GM19240 (cell line): ENCODE measurements at regions not wholly inside any gene's neighbourhood (a gene's known extent, or its start where the extent isn't known, plus 50 kb on each side); places are given as distances from the start of the nearest gene placed in this dataset.

Experiments used
- DNase-seq: peaks from one replicate; pipeline ENCODE4 v3.0.0; 2011; ENCODE audit warnings: low spot score; ENCODE audit not compliant: insufficient read length

GRCh38 chr11:112355726-112356125 lies 95.1 kb upstream of the PLET1 start:
- no peak for DNase-seq

DNA sequence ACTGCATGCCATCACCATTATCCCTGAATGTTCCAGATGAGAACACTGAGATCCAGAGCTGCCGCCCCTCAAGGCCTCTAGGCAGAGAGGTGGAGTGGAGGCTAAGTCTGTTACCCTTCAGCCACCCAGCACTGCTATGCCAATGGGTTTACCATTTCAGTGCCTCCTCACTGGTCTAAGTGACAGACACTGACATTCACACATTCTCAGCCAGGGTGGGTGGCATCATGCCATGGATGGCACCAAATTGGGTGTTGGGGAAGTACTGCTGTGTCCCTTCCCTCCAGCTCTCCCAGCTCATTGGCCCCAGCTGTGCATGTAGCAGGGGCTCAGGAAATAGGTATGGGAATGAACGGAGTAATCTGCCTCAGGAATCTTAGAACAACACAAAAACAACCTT lies 96.8 kb upstream of the PLET1 start:
- no peak for DNase-seq

- DNase-seq = no peak
These were observed 100.7 kb upstream of the PLET1 start for GRCh38 chr11:112361396-112361795.

DNA sequence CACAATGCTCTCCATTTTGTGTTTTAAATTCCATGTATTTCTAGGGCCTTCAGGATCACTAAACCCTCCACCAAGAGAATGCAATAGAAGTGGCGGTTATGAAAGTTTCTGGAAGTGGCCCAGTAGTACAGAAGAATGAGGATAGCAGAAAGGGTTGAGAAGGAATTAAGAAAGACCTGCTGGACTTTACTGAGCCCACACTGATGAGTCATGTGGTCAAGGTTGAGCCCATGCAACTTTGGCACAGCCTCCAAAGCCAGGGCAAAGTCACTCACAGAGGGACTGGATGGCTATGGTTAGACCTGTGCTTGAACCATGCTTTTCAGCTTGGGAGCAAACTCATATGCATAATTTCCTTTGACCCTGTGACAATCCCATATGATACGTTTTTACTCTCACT lies 102.9 kb upstream of the PLET1 start:
- DNase-seq = no peak

- no peak for DNase-seq
These were observed 104.4 kb upstream of the PLET1 start for GRCh38 chr11:112364962-112365481.

DNA sequence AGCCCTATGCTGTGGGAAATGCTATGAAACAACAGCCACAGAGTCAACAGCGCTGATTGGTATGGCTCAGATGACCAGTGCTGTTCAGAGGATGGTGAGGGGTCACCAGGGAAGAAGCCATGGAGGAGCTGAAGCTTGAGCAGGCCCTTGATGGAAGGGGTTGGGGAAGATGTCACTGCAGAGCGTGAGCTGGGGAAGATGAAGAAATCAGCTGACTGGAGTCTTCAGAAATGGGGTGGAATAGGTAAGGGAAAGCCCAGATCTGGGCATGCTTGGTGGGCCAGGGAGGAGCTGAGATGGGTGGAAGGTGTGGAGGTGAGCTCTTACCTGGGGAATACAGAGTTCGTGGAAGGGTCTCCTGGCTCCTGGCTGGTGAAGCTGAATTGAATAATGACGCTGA lies 105.4 kb upstream of the PLET1 start:
- no peak for DNase-seq

DNA sequence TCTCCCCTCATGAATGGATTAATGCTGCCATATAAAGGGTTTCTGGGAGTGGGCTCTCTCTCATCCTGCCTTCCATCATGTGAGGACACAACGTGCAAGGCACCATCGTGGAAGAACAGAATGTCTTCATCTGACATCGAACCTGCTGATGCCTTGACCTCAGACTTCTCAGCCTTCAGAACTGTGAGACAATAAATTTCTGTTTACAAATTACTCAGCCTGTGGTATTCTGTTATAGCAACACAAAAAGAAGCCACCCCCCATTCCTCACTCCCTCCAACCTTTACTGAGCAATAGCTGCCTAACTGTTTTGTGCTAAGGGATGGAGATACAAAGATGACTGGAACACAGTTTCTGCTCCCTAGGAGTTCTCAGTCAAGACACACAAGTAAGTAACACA lies 106.1 kb upstream of the PLET1 start:
- no peak for DNase-seq

GRCh38 chr11:112367461-112367860 lies 106.8 kb upstream of the PLET1 start:
- no peak for DNase-seq

DNA sequence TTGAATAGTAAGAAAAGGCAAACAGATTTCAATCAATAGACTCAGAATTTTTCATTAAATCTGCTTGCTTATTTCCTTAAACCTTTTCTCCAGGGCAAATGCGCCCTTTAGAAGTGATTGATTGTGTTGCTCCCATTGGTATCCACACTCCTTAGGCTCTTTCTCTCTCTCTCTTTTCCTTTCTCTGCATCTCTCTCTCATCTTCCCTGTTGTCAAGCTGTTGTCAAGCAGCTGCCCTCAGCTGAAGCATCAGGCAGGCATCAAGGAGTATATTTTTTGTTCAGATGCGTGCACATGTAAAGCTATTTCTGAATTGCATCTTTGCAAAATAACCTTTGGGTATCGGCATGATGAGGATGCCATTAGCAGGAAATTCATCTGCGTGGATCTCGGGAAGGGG lies 107.2 kb upstream of the PLET1 start:
- no peak for DNase-seq

DNA sequence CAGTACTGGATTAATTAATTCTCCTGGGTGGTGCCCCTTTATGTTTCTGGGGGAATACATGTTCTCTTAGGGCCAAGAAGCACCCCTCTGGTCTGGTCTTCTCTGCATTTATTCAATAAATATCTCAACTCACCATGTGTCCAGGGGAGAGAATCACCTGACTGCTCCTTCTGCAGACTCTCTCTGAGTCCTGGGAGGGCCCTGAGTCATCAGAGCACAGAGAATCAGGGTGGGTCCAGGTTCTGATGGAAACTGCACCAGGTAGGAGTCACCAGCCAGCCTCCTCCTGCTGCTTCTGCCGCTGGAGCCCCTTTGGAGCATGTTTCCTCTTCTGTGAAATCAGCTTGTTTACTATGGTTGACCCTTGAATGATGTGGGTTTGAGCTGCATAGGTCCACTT lies 107.7 kb upstream of the PLET1 start:
- DNase-seq = no peak

GRCh38 chr11:112369374-112369773 lies 108.7 kb upstream of the PLET1 start:
- no peak for DNase-seq

- DNase-seq = no peak
These were observed 109.3 kb upstream of the PLET1 start for GRCh38 chr11:112369916-112370315.

GRCh38 chr11:112374486-112375140 lies 114.0 kb upstream of the PLET1 start:
- no peak for DNase-seq

- no peak for DNase-seq
These were observed 117.3 kb upstream of the PLET1 start for GRCh38 chr11:112377946-112378345.

DNA sequence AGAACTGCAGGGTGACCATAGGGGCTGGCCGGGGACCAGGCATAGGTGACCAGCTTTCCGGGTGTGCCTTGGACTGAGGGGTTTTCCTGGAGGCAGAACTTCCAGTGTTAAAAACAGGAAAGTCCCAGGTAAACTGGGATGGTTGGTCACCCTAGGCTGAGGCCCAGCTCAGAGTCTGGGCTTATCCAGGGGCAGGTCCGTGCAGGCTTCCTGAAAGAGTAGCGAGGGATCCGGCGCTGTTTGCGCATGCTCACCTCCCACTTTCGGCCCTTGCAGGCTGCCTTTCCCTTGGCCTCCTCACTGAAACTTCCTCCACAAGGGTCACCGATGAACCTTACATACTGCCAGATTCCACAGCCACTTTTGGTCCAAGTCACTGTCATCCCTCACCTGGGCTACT lies 119.8 kb upstream of the PLET1 start:
- DNase-seq = no peak

DNA sequence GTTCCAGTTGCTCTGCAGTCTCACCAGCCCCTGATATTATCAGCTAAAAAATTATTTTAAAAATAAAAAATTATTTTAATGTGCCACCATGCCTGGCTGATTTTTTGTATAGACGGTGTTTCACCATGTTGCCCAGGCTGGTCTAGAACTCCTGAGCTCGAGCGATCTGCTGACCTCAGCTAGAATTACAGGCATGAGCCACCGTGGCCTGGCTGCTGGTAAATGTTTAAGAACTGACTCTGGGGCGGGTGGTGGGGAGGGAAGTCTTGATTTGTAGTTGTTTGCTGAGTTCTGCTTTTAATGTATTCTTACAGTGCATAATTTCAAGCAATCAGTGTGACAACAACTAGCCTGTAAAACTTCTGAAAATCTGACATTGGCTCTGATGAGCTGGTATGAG lies 120.9 kb upstream of the PLET1 start:
- no peak for DNase-seq

DNA sequence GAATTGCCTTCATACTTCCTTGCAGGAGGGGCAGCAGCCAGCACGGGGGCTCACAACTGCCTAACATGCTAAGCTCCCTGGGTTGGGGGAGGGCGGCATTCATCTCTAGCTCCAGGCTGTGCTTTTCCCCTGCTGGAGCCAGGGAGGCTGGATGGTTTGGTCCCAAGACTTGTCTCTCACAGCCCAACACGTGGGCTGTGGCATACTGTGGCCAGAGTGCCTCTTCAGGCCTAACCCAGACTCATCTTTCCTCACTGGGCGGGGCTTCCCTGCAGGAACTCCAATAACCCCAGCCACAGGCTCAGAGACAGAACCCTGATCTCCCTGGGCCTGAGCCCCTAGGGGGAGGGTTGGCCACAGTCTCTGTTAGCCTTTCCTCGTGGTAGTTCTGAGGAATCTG lies 121.9 kb upstream of the PLET1 start:
- DNase-seq = no peak

GRCh38 chr11:112388496-112388895 lies 127.8 kb upstream of the PLET1 start:
- no peak for DNase-seq

DNA sequence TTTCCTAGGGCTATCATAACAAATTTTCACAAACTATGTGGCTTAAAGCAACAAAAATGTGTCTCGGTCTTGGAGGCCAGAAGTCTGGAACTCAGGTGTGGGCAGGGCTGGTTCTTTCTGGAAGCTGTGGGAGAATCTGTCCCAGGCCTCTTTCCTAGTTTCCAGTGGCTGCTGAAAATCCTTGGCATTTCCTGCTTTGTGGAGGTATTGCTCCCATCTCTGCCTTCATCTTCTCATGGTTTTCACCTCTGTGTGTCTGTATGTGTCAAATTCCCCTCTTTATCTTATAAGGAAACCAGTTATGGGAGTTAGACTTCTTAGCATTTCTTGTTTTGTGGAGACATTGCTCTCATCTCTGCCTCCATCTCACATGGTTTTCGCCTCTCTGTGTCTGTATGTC lies 130.4 kb upstream of the PLET1 start:
- no peak for DNase-seq

DNA sequence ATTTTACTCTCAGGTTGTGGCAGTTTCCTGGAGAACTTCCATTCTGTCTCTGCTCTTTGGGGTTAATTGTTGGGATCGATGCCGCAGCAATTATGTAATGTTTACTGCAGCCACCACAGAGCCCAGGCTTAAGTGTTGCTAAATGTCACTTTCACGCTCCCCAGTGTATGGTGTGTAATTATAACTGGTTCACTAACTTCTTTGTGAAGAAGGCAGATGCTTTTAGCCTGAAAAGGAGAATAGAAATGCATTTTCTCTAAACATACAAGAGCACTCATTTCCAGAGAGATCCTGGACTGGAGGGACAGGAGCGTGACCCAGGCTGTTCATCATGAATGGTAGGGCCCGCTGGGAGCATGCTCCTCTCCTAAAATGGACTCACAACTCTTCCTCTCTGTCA lies 132.2 kb upstream of the PLET1 start:
- no peak for DNase-seq

GRCh38 chr11:112394304-112394703 lies 133.6 kb upstream of the PLET1 start:
- DNase-seq = no peak

GRCh38 chr11:112396076-112396475 lies 135.4 kb upstream of the PLET1 start:
- no peak for DNase-seq

DNA sequence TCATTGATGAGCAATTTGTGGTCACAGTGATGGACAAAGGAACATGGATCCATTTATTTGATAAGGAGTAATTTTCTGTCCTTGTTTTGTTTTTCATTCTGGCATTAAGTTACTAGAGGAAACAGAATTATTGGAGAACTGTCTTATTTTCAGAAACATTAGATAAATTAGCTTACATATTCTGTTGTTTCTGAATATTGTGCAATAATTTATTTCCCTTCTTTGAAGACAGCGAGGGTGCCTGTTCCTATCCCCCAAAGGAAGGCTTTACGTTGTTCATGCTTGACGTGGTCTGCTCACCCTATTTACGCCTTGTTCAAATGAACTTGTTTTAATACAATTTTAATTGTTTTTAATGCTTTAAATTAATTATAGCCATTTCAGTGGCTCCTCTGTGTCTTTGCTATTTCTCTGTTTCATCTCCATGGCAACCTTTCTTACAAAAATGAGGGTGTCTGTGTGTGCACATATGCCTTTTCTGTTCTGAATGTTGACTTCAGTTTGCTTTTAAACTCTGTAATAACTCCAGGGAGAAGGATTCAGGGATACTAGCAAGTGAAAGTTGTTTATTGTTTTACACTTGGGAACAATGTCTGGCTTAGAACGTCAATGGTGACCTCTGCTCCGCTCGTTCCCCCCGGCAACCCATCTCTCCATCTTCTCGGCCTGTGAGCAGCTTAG lies 138.3 kb upstream of the PLET1 start:
- DNase-seq = no peak
